GM23338 (cell line): ENCODE measurements at regions not wholly inside any gene's neighbourhood (a gene's known extent, or its start where the extent isn't known, plus 50 kb on each side); places are given as distances from the start of the nearest gene placed in this dataset.

Experiments
- CREB1 ChIP-seq: fragments of 250-450 bp; sonication (Bioruptor Pico); IDR thresholded peaks from 2 replicates; pipeline ENCODE4 v1.5.0; 2020; ENCODE audit warnings: low read depth, mild to moderate bottlenecking, moderate library complexity
- CTCF ChIP-seq, 2 experiments: fragments of 200-600 bp in 1 of 2; sonication (generic) in 1 of 2; conservative IDR thresholded peaks; 2 replicates each; pipeline versions ENCODE4 v1.5.1 to v1.6.1; 2016 to 2017; ENCODE audit warnings: antibody characterized with exemption in 2 of 2, low read depth in 2 of 2, mild to moderate bottlenecking in 2 of 2, moderate library complexity in 1 of 2
- EZH2 ChIP-seq: fragments of 200-600 bp; sonication (generic); IDR thresholded peaks from one replicate; pipeline ENCODE4 v1.8.0; 2017; ENCODE audit warnings: antibody characterized with exemption, mild to moderate bottlenecking, low read depth; ENCODE audit not compliant: unreplicated experiment
- EZH2phosphoT487 ChIP-seq: fragments of 200-600 bp; sonication (generic); IDR thresholded peaks from one replicate; pipeline ENCODE4 v1.8.1; 2018; ENCODE audit warnings: antibody characterized with exemption; ENCODE audit not compliant: unreplicated experiment
- POLR2AphosphoS5 ChIP-seq: IDR thresholded peaks from 2 replicates; pipeline ENCODE4 v1.6.1; 2016; ENCODE audit warnings: antibody characterized with exemption, low read depth
- REST ChIP-seq: IDR thresholded peaks from one replicate; pipeline ENCODE4 v1.6.1; 2018; ENCODE audit warnings: antibody characterized with exemption; ENCODE audit not compliant: unreplicated experiment
- STAT1 ChIP-seq: IDR thresholded peaks from one replicate; pipeline ENCODE4 v1.6.1; 2016; ENCODE audit warnings: antibody characterized with exemption; ENCODE audit not compliant: unreplicated experiment

DNA sequence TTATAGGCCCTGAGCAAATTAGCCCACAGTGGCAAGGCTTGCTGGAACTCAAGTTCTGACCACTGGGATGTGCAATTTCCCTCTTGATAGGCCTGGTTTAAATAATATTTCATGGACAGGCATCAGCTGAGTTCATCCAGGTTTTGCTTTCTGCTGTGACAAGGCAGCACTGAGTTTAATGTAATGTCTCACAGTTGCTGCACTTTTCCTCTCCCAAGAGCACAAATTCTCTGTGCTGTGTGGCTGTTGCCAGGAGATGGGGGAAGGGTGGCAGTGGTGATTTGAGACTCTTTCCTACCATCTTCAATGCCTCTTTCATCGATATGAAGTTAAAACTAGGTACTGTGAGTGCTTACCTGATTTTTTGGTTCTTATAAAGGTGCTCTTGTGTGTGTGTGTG, 272.8 kb upstream of the STXBP6 start:
- TF ChIP-seq CTCF (conservative IDR thresholded peaks at IDR 0.05; ENCODE audit: low read depth in 2 of 2) (no peak), POLR2AphosphoS5 (no peak), STAT1 (no peak), EZH2phosphoT487 (no peak), EZH2 (no peak), REST (no peak), CREB1 (no peak)
